SK-N-SH (cell line): ENCODE measurements at regions not wholly inside any gene's neighbourhood (a gene's known extent, or its start where the extent isn't known, plus 50 kb on each side); places are given as distances from the start of the nearest gene placed in this dataset.

ENCODE experiments used
- CTCF ChIA-PET: fragments of 300-600, 350-600 bp; formaldehyde crosslinking; extraction: SDS; loops from one replicate; lab custom pipeline; 2021; lab: Yijun Ruan, JAX
- POLR2A ChIA-PET: fragments of 350-600 bp; sonication (Branson Sonifier 250); formaldehyde crosslinking; extraction: SDS; loops from one replicate; lab custom pipeline; 2020; ENCODE audit warnings: antibody characterized with exemption, inconsistent platforms; lab: Yijun Ruan, JAX
- DNase-seq: peaks from one replicate; pipeline ENCODE4 v3.0.0; 2012
- H2AFZ ChIP-seq: fragments of 200-600 bp; sonication (generic); 2 replicates; pipeline ENCODE4 v1.8.1; 2016; ENCODE audit warnings: antibody characterized with exemption, mild to moderate bottlenecking, low read depth
- H3F3A ChIP-seq: fragments of 200-600 bp; sonication (generic); replicated peaks from 2 replicates; pipeline ENCODE3; 2016; ENCODE audit warnings: antibody characterized with exemption, mild to moderate bottlenecking; ENCODE audit not compliant: insufficient read depth
- H3K27ac ChIP-seq, 2 experiments: fragments of 200-500 bp in 1 of 2; fragments of 200-600 bp in 1 of 2; sonication (Bioruptor generic) in 1 of 2; sonication (generic), shearing (Covaris generic) in 1 of 2; 2 replicates each; pipeline versions ENCODE4 v1.5.1 to v1.6.1; 2014 to 2016; ENCODE audit warnings: low read depth in 2 of 2, inconsistent platforms in 1 of 2, low read length in 1 of 2, mild to moderate bottlenecking in 1 of 2, mixed read lengths in 1 of 2
- H3K27me3 ChIP-seq: fragments of 200-600 bp; sonication (generic), shearing (Covaris generic); 2 replicates; pipeline ENCODE4 v1.6.1; 2016; ENCODE audit warnings: mixed run types; ENCODE audit not compliant: insufficient read depth
- H3K36me3 ChIP-seq, 2 experiments: fragments of 200-500 bp in 1 of 2; fragments of 200-600 bp in 1 of 2; sonication (Bioruptor generic) in 1 of 2; sonication (generic) in 1 of 2; replicated peaks in 1 of 2; 2 replicates each; pipeline versions ENCODE3 to v1.5.1; 2014 to 2016; ENCODE audit warnings: low read length in 1 of 2, mild to moderate bottlenecking in 1 of 2; ENCODE audit not compliant: insufficient read depth in 2 of 2, control insufficient read depth in 1 of 2
- H3K4me1 ChIP-seq, 2 experiments: fragments of 200-500 bp in 1 of 2; fragments of 200-600 bp in 1 of 2; sonication (Bioruptor generic) in 1 of 2; sonication (generic), shearing (Covaris generic) in 1 of 2; 2 replicates each; pipeline versions ENCODE4 v1.5.1 to v1.6.1; 2014 to 2016; ENCODE audit warnings: low read depth in 1 of 2, low read length in 1 of 2, mixed run types in 1 of 2; ENCODE audit not compliant: insufficient read depth in 2 of 2, control insufficient read depth in 1 of 2
- H3K4me2 ChIP-seq: fragments of 200-600 bp; sonication (generic), shearing (Covaris generic); 2 replicates; pipeline ENCODE4 v1.6.1; 2017; ENCODE audit warnings: mixed run types
- H3K4me3 ChIP-seq, 2 experiments: fragments of 200-500 bp in 1 of 2; fragments of 200-600 bp in 1 of 2; sonication (Bioruptor generic) in 1 of 2; sonication (generic), shearing (Covaris generic) in 1 of 2; 2 replicates each; pipeline versions ENCODE4 v1.5.1 to v1.8.1; 2014 to 2016; ENCODE audit warnings: low read depth in 2 of 2, inconsistent platforms in 1 of 2, low read length in 1 of 2, mild to moderate bottlenecking in 1 of 2, mixed read lengths in 1 of 2, moderate library complexity in 1 of 2
- H3K79me2 ChIP-seq: fragments of 200-600 bp; sonication (generic); 2 replicates; pipeline ENCODE4 v1.8.1; 2017; ENCODE audit warnings: mild to moderate bottlenecking; ENCODE audit not compliant: insufficient read depth
- H3K9ac ChIP-seq: fragments of 200-600 bp; sonication (generic); 2 replicates; pipeline ENCODE4 v1.6.1; 2017; ENCODE audit warnings: mixed run types
- H3K9me2 ChIP-seq: fragments of 200-600 bp; sonication (generic); 2 replicates; pipeline ENCODE4 v1.6.1; 2017; ENCODE audit warnings: mixed run types
- H3K9me3 ChIP-seq: fragments of 200-600 bp; sonication (generic); 2 replicates; pipeline ENCODE4 v1.6.1; 2017; ENCODE audit warnings: mixed run types, mild to moderate bottlenecking, moderate library complexity
- H4K20me1 ChIP-seq: fragments of 200-600 bp; sonication (generic); 2 replicates; pipeline ENCODE4 v1.6.1; 2017; ENCODE audit warnings: mild to moderate bottlenecking, mixed run types; ENCODE audit not compliant: insufficient read depth
- ELF1 ChIP-seq: IDR thresholded peaks from 2 replicates; pipeline ENCODE4 v1.4.0; 2012
- FOSL2 ChIP-seq: IDR thresholded peaks from 2 replicates; pipeline ENCODE4 v1.4.0; 2012; ENCODE audit warnings: low read depth, mild to moderate bottlenecking, moderate library complexity, borderline replicate concordance
- FOXJ3 ChIP-seq: sonication (generic); formaldehyde crosslinking; IDR thresholded peaks from 2 replicates; pipeline ENCODE4 v1.5.1; 2020; ENCODE audit warnings: mild to moderate bottlenecking, missing genetic modification reagents
- GATA2 ChIP-seq: sonication (generic); formaldehyde crosslinking; IDR thresholded peaks from 2 replicates; pipeline ENCODE4 v1.5.0; 2020; ENCODE audit warnings: mild to moderate bottlenecking, missing genetic modification reagents
- IRF3 ChIP-seq: fragments of 150-350 bp; IDR thresholded peaks from 2 replicates; pipeline ENCODE4 v1.6.1; 2016; ENCODE audit warnings: mild to moderate bottlenecking, low read depth, low read length
- JUND ChIP-seq: IDR thresholded peaks from 2 replicates; pipeline ENCODE4 v1.4.0; 2012
- MEF2A ChIP-seq: IDR thresholded peaks from 2 replicates; pipeline ENCODE4 v1.4.0; 2012; ENCODE audit warnings: low read depth, borderline replicate concordance
- NFIC ChIP-seq: IDR thresholded peaks from 2 replicates; pipeline ENCODE4 v1.4.0; 2012; ENCODE audit warnings: borderline replicate concordance
- RAD21 ChIP-seq: IDR thresholded peaks from 2 replicates; pipeline ENCODE4 v1.6.1; 2012; ENCODE audit warnings: mild to moderate bottlenecking, low read length
- REST ChIP-seq: IDR thresholded peaks from 2 replicates; pipeline ENCODE4 v1.6.1; 2012; ENCODE audit warnings: mild to moderate bottlenecking, low read depth, low read length, moderate library complexity
- SIN3A ChIP-seq: IDR thresholded peaks from 2 replicates; pipeline ENCODE4 v1.6.1; 2012; ENCODE audit warnings: low read depth, mild to moderate bottlenecking, low read length, moderate library complexity, borderline replicate concordance
- SMC3 ChIP-seq: IDR thresholded peaks from 2 replicates; pipeline ENCODE4 v1.6.1; 2012; ENCODE audit warnings: low read depth, low read length, improper control_type of control experiment
- TAF1 ChIP-seq: IDR thresholded peaks from 2 replicates; pipeline ENCODE4 v1.6.1; 2012; ENCODE audit warnings: low read depth, mild to moderate bottlenecking, low read length, moderate library complexity, borderline replicate concordance
- TCF12 ChIP-seq: IDR thresholded peaks from 2 replicates; pipeline ENCODE4 v1.4.0; 2012
- ZBTB33 ChIP-seq: IDR thresholded peaks from 2 replicates; pipeline ENCODE4 v1.4.0; 2012; ENCODE audit warnings: low read depth, borderline replicate concordance
- WGBS: methylation state at CpG from one replicate; pipeline ENCODE4 v1.1.6; 2017; ENCODE audit warnings: low lambda C conversion rate; 5-methylcytosine and 5-hydroxymethylcytosine counted together
- TF ChIP-seq, protein P1 (sequence below): fragments of 200-600 bp; sonication (generic); IDR thresholded peaks from 2 replicates; pipeline ENCODE4 v1.6.1; 2017; ENCODE audit warnings: antibody characterized with exemption, mild to moderate bottlenecking, moderate library complexity
- TF ChIP-seq, protein P2 (sequence below): fragments of 150-350 bp; IDR thresholded peaks from 2 replicates; pipeline ENCODE4 v1.6.1; 2017; ENCODE audit warnings: antibody characterized with exemption, low read length, low read depth, borderline replicate concordance
- TF ChIP-seq, protein P3 (sequence below): IDR thresholded peaks from 2 replicates; pipeline ENCODE4; 2012
- TF ChIP-seq, protein P4 (sequence below): IDR thresholded peaks from 2 replicates; pipeline ENCODE4 v1.4.0; 2012; ENCODE audit warnings: low read depth, borderline replicate concordance

DNA sequence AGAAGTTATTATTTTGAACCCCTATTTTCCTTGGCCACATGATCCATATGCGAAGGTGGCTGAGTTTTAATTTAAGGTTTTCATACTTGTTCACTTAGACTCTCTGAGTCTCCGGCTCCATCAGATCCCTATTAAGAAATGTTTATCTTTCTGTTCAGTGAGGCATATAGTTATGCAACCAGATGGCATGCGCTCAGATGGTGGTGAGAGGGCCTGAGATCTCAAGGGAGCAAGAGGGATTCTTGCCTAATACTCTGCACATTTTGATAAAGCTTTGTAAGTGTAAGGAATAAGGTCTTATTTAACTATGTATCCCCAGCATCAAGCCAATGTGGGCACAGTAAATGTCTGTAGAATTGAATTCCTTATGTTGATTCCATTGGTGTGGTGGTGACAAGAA is 78.9 kb upstream of the DPH6 start:
- Histone ChIP-seq H3K4me2 (no peak overlapping the region), H3K4me3 (no peak overlapping the region), H3K27me3 (no peaks in the 10 kb centered on the region), H3K9ac (no peak overlapping the region), H2AFZ (no peak overlapping the region), H3K27ac (no peak overlapping the region), H3K36me3 (no peaks in the 10 kb centered on the region), H3F3A (peaks cover 9% of the 10 kb centered on the region), H3K4me1 (peaks cover 0 to 11% of the 10 kb centered on the region in 2 experiments; a peak in 3 of 4 replicates), H3K79me2 (no peaks in the 10 kb centered on the region), H3K9me3 (no peaks in the 10 kb centered on the region), H4K20me1 (no peaks in the 10 kb centered on the region), H3K9me2 (no peaks in the 10 kb centered on the region)
- 93% methylated on average over 3 of the region's 3 CpGs for WGBS
- CTCF ChIA-PET: interaction anchor here (1.5 kb wide), 1 partner anchor 9 kb away, joined by 4 read pairs; no protein-coding TSS in a partner anchor
- no peak for DNase-seq
- POLR2A ChIA-PET: no interaction called here
- TF ChIP-seq MEF2A (no peak), FOSL2 (no peak), GATA2 (CRISPR knock-in tag) (no peak), TCF12 (no peak), TAF1 (no peak), SIN3A (no peak), REST (no peak), SMC3 (no peak), FOXJ3 (CRISPR knock-in tag) (no peak), ELF1 (no peak), JUND (no peak), RAD21 (no peak), IRF3 (no peak), ZBTB33 (no peak), NFIC (no peak)
- TF ChIP-seq, protein P1, sequence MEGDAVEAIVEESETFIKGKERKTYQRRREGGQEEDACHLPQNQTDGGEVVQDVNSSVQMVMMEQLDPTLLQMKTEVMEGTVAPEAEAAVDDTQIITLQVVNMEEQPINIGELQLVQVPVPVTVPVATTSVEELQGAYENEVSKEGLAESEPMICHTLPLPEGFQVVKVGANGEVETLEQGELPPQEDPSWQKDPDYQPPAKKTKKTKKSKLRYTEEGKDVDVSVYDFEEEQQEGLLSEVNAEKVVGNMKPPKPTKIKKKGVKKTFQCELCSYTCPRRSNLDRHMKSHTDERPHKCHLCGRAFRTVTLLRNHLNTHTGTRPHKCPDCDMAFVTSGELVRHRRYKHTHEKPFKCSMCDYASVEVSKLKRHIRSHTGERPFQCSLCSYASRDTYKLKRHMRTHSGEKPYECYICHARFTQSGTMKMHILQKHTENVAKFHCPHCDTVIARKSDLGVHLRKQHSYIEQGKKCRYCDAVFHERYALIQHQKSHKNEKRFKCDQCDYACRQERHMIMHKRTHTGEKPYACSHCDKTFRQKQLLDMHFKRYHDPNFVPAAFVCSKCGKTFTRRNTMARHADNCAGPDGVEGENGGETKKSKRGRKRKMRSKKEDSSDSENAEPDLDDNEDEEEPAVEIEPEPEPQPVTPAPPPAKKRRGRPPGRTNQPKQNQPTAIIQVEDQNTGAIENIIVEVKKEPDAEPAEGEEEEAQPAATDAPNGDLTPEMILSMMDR: no peak
- TF ChIP-seq, protein P2, sequence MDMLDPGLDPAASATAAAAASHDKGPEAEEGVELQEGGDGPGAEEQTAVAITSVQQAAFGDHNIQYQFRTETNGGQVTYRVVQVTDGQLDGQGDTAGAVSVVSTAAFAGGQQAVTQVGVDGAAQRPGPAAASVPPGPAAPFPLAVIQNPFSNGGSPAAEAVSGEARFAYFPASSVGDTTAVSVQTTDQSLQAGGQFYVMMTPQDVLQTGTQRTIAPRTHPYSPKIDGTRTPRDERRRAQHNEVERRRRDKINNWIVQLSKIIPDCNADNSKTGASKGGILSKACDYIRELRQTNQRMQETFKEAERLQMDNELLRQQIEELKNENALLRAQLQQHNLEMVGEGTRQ: no peak
- TF ChIP-seq, protein P3, sequence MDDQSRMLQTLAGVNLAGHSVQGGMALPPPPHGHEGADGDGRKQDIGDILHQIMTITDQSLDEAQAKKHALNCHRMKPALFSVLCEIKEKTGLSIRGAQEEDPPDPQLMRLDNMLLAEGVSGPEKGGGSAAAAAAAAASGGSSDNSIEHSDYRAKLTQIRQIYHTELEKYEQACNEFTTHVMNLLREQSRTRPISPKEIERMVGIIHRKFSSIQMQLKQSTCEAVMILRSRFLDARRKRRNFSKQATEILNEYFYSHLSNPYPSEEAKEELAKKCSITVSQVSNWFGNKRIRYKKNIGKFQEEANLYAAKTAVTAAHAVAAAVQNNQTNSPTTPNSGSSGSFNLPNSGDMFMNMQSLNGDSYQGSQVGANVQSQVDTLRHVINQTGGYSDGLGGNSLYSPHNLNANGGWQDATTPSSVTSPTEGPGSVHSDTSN: no peak
- TF ChIP-seq, protein P4, sequence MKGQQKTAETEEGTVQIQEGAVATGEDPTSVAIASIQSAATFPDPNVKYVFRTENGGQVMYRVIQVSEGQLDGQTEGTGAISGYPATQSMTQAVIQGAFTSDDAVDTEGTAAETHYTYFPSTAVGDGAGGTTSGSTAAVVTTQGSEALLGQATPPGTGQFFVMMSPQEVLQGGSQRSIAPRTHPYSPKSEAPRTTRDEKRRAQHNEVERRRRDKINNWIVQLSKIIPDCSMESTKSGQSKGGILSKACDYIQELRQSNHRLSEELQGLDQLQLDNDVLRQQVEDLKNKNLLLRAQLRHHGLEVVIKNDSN: no peak
